Right atrium auricular region (tissue), 2 donors: ENCODE measurements at regions not wholly inside any gene's neighbourhood (a gene's known extent, or its start where the extent isn't known, plus 50 kb on each side); places are given as distances from the start of the nearest gene placed in this dataset.

Source experiments
- DNase-seq: peaks from one replicate; pipeline ENCODE4 v3.0.0-alpha.2; 2019; ENCODE audit warnings: low spot score
- H3K27ac ChIP-seq, 2 donors: fragments of 200-600 bp; sonication (generic); 1 replicate in 1 of 2; 2 replicates in 1 of 2; pipeline ENCODE4 v1.5.1; 2016 to 2019
- H3K27me3 ChIP-seq, 2 donors: fragments of 200-600 bp; sonication (generic); one replicate each; pipeline versions ENCODE4 v1.5.1 to v1.6.0; 2017 to 2019
- H3K36me3 ChIP-seq: fragments of 200-600 bp; sonication (generic); one replicate; pipeline ENCODE4 v1.5.1; 2016
- H3K4me1 ChIP-seq, 2 donors: fragments of 200-600 bp; sonication (generic); one replicate each; pipeline versions ENCODE4 v1.5.1 to v1.6.0; 2017 to 2019
- H3K4me3 ChIP-seq, 2 donors: fragments of 200-600 bp; sonication (generic); 1 replicate in 1 of 2; 2 replicates in 1 of 2; pipeline ENCODE4 v1.5.1; 2017 to 2019; ENCODE audit warnings: mild to moderate bottlenecking in 1 of 2, moderate library complexity in 1 of 2
- H3K9me3 ChIP-seq, 2 donors: fragments of 200-600 bp; sonication (generic); one replicate each; pipeline ENCODE4 v1.5.1; 2019
- CTCF ChIP-seq, 2 donors: fragments of 200-600 bp; sonication (generic); IDR thresholded peaks; one replicate each; pipeline ENCODE4 v1.5.1; 2019; ENCODE audit warnings: antibody characterized with exemption in 2 of 2

DNA sequence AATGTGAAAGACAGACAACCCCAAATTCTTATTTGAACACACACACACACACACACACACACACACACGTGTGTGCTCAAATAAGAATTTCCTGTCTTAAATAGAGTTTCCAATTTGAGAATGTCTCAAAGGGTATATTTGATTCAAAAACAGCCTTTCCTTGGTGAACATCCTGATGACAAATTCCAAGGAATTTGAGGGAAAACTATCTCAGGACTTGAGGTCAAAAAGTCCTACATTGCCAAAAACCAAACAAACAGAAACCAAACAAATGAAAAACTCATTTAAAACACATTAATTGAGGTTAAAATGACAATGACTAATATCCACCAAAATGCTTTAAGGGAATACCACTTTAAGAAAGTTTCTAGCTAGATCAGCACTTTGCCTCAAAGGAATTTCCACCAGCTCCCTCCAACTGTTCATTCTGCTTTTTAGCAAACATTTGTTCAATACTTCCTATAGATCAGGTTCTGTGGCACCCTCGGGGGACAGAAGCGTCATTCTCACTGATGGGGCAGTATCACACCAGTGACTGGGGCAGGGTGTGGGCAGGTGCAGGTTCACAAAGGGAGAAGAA is 232.1 kb upstream of the TRIB2 start:
- Histone ChIP-seq H3K27ac (no peak overlapping the region), H3K9me3 (no peaks in the 10 kb centered on the region), H3K27me3 (no peaks in the 10 kb centered on the region), H3K36me3 (no peaks in the 10 kb centered on the region), H3K4me3 (no peak overlapping the region), H3K4me1 (peaks cover 0 to 6% of the 10 kb centered on the region in 2 donors)
- no peak for DNase-seq
- TF ChIP-seq CTCF (IDR thresholded peaks at IDR 0.05), result no peak

- Histone ChIP-seq H3K4me3 (no peak overlapping the region), H3K9me3 (no peaks in the 10 kb centered on the region), H3K4me1 (peaks cover 0 to 6% of the 10 kb centered on the region in 2 donors), H3K27ac (no peak overlapping the region), H3K36me3 (no peaks in the 10 kb centered on the region), H3K27me3 (no peaks in the 10 kb centered on the region)
- no peak for TF ChIP-seq CTCF (IDR thresholded peaks at IDR 0.05)
- DNase-seq, result no peak
Observed at GRCh38 chr2:12486205-12487118, 230.3 kb upstream of the TRIB2 start.

DNA sequence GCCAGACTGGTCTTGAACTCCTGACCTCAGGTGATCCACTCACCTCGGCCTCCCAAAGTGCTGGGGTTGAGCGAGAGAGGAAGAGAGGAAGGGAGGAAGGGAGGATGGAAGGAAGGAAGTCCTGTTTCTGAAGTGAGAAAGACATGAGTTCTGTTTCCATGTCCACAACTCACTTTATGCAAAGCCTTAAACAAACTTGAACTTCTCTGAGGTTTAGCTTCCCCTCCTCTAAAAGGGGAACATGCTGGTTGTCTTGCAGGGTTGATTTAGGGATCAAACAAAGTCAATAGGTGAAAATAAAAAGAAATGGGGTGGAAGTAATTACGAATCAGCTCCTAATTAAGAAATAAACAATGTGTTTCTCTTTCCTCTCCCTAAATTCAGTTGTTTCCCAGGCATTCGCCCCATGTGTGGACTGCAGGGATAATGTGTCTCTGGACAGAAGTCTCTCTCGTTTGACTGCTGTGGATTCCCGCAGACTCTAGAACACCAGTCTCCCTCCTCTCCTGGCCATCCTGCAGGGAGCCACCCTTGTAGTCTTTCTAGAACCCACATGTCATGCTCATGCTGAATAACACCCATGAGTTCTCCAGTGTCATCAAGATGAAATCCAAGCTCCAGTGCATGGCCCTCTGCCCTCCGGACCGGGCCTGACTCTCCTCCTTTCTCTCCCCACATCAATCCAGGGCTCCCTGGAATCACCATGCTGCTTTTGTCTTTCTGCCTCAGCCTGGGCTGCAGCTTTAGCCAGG is 229.3 kb upstream of the TRIB2 start:
- no peak for DNase-seq

GRCh38 chr2:12488352-12489318 is 228.1 kb upstream of the TRIB2 start:
- no peak overlapping the region for H3K27ac ChIP-seq
- peaks cover 0 to 14% of the 10 kb centered on the region in 2 donors for H3K4me1 ChIP-seq

More for the DNA sequence above, 229.3 kb upstream of the TRIB2 start:
- TF ChIP-seq CTCF (IDR thresholded peaks at IDR 0.05), result no peak
- no peaks in the 10 kb centered on the region for H3K27me3 ChIP-seq
- H3K4me1 ChIP-seq, result peaks cover 0 to 6% of the 10 kb centered on the region in 2 donors
- H3K27ac ChIP-seq, result no peak overlapping the region
- H3K4me3 ChIP-seq, result no peak overlapping the region
- no peaks in the 10 kb centered on the region for H3K36me3 ChIP-seq
- H3K9me3 ChIP-seq, result no peaks in the 10 kb centered on the region

More at GRCh38 chr2:12488352-12489318, 228.1 kb upstream of the TRIB2 start:
- H3K36me3 ChIP-seq, result no peaks in the 10 kb centered on the region
- no peak overlapping the region for H3K4me3 ChIP-seq
- H3K9me3 ChIP-seq, result no peaks in the 10 kb centered on the region
- TF ChIP-seq CTCF (IDR thresholded peaks at IDR 0.05), result no peak
- no peak for DNase-seq
- no peaks in the 10 kb centered on the region for H3K27me3 ChIP-seq
